ENCODE measurements at regions not wholly inside any gene's neighbourhood (a gene's known extent, or its start where the extent isn't known, plus 50 kb on each side); places are given as distances from the start of the nearest gene placed in this dataset.

GRCh38 chr10:60531006-60531405 lies 141.3 kb upstream of the ANK3 start:
- TF ChIP-seq POLR2A (IDR thresholded peaks at IDR 0.05) (no peak), EP300 (IDR thresholded peaks at IDR 0.05) (no peak)
- TF ChIP-seq, protein P1, sequence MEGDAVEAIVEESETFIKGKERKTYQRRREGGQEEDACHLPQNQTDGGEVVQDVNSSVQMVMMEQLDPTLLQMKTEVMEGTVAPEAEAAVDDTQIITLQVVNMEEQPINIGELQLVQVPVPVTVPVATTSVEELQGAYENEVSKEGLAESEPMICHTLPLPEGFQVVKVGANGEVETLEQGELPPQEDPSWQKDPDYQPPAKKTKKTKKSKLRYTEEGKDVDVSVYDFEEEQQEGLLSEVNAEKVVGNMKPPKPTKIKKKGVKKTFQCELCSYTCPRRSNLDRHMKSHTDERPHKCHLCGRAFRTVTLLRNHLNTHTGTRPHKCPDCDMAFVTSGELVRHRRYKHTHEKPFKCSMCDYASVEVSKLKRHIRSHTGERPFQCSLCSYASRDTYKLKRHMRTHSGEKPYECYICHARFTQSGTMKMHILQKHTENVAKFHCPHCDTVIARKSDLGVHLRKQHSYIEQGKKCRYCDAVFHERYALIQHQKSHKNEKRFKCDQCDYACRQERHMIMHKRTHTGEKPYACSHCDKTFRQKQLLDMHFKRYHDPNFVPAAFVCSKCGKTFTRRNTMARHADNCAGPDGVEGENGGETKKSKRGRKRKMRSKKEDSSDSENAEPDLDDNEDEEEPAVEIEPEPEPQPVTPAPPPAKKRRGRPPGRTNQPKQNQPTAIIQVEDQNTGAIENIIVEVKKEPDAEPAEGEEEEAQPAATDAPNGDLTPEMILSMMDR (IDR thresholded peaks at IDR 0.05), result no peak

Data from ovary (tissue), 3 donors.